H1 (cell line): ENCODE measurements at regions not wholly inside any gene's neighbourhood (a gene's known extent, or its start where the extent isn't known, plus 50 kb on each side); places are given as distances from the start of the nearest gene placed in this dataset.

Experiments used
- ATF2 ChIP-seq: IDR thresholded peaks from 2 replicates; pipeline ENCODE4 v1.6.1; 2012; ENCODE audit warnings: low read length, inconsistent platforms
- SP2 ChIP-seq: IDR thresholded peaks from 2 replicates; pipeline ENCODE4 v1.6.1; 2012; ENCODE audit warnings: mild to moderate bottlenecking, low read length, inconsistent platforms
- YY1 ChIP-seq: IDR thresholded peaks from 2 replicates; pipeline ENCODE4 v1.6.1; 2011; ENCODE audit warnings: low read depth, mild to moderate bottlenecking, low read length

DNA sequence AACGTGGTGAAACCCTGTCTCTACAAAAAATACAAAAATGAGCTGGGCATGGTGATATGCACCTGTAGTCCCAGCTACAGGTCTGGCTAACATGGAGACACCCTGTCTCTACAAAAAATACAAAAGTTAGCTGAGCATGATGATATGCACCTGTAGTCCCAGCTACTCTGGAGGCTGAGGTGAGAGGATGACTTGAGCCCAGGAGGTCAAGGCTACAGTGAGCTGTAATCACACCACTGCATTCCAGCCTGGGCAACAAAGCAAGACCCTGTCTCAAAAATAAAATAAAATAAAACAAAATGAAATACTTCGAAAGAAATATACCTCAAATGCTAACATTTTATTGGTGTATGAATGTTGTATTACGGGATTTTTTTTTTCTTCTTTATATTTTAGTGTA, 107.6 kb upstream of the EGLN3 start (continued):
- TF ChIP-seq ATF2: no peak
- TF ChIP-seq YY1: no peak
- no peak for TF ChIP-seq SP2
- TF ChIP-seq, all 59 proteins: peak for 0
